Left lung (tissue), 4 donors: ENCODE measurements at regions not wholly inside any gene's neighbourhood (a gene's known extent, or its start where the extent isn't known, plus 50 kb on each side); places are given as distances from the start of the nearest gene placed in this dataset.

Experiments used
- ATAC-seq: fragments of 200-7000 bp; cut with Tn5 transposase; one replicate; pipeline ENCODE4 v1.9.1; 2020; ENCODE audit warnings: moderate library complexity
- DNase-seq, 4 donors: peaks; one replicate each; pipeline ENCODE4 v3.0.0-alpha.2; 2013 to 2020
- H3K27ac ChIP-seq, 2 donors: fragments of 200-600 bp; sonication (generic) in 1 of 2; one replicate each; pipeline versions ENCODE4 v1.5.0 to v1.8.0; 2020 to 2021
- H3K27me3 ChIP-seq, 2 donors: fragments of 200-600 bp; sonication (generic) in 1 of 2; one replicate each; pipeline versions ENCODE4 v1.5.0 to v1.8.0; 2020 to 2021
- H3K36me3 ChIP-seq, 2 donors: fragments of 200-600 bp; sonication (generic) in 1 of 2; one replicate each; pipeline versions ENCODE4 v1.5.0 to v1.8.0; 2020 to 2021
- H3K4me1 ChIP-seq, 2 donors: fragments of 200-600 bp; one replicate each; pipeline ENCODE4 v1.8.0; 2021
- H3K4me3 ChIP-seq, 2 donors: fragments of 200-600 bp; sonication (generic) in 1 of 2; one replicate each; pipeline versions ENCODE4 v1.5.0 to v1.8.0; 2020 to 2021; ENCODE audit warnings: mild to moderate bottlenecking in 1 of 2
- H3K9me3 ChIP-seq, 2 donors: fragments of 200-600 bp; sonication (generic) in 1 of 2; one replicate each; pipeline versions ENCODE4 v1.5.0 to v1.8.0; 2020 to 2021
- intact Hi-C, 2 donors: fragments of 100-400 bp; cut with DNase I; formaldehyde crosslinking; loops; one replicate each; pipeline versions ENCODE4 v1.11.2 to v1.14.2; 2022
- TF ChIP-seq, protein P1 (sequence below), 2 donors: fragments of 200-600 bp; sonication (generic) in 1 of 2; IDR thresholded peaks; one replicate each; pipeline versions ENCODE4 v1.5.0 to v1.8.0; 2021; ENCODE audit warnings: antibody characterized with exemption in 2 of 2
- donor health status: DM: no; HTN: yes; CAD: no.
- donor health status: DM: no; HTN: no; CAD: no.

DNA sequence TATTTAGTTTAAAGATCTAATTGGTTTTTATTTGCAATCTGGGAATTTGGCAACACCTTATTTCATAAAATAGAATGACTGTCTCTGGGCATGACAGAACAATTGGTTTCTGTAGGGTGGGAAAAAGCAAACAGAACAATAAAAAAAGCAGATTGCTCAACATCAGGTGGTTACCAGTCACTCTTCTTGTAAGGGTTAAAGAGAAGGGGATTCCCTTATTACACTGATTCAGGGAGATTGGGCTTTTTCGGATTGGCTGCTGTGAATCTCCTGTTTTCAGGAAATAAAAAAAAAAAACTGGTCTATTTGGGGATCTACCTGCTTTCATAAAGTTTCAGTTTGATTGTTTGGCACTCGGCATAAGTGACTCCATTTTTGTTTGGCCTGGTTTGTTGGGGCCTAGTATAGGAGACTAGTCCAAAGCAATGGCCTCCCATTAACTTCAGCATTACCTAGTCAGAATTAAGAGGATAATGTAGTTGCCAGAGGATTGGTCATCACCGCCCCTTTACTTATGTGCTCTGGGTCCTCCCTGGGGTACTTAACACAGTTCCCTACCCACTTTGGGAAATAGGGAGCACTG is 380.5 kb downstream of the IDS start:
- intact Hi-C loops: no loop called here
- H3K4me1 ChIP-seq: no peaks in the 10 kb centered on the region
- no peaks in the 10 kb centered on the region for H3K36me3 ChIP-seq
- DNase-seq (no peak), ATAC-seq (no peak)
- H3K27me3 ChIP-seq: no peaks in the 10 kb centered on the region
- H3K4me3 ChIP-seq: no peak overlapping the region
- TF ChIP-seq, protein P1, sequence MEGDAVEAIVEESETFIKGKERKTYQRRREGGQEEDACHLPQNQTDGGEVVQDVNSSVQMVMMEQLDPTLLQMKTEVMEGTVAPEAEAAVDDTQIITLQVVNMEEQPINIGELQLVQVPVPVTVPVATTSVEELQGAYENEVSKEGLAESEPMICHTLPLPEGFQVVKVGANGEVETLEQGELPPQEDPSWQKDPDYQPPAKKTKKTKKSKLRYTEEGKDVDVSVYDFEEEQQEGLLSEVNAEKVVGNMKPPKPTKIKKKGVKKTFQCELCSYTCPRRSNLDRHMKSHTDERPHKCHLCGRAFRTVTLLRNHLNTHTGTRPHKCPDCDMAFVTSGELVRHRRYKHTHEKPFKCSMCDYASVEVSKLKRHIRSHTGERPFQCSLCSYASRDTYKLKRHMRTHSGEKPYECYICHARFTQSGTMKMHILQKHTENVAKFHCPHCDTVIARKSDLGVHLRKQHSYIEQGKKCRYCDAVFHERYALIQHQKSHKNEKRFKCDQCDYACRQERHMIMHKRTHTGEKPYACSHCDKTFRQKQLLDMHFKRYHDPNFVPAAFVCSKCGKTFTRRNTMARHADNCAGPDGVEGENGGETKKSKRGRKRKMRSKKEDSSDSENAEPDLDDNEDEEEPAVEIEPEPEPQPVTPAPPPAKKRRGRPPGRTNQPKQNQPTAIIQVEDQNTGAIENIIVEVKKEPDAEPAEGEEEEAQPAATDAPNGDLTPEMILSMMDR (IDR thresholded peaks at IDR 0.05): no peak
- H3K9me3 ChIP-seq: no peaks in the 10 kb centered on the region
- H3K27ac ChIP-seq: no peak overlapping the region

GRCh38 chrX:149121206-149121920 is 383.7 kb downstream of the IDS start:
- no peak overlapping the region for H3K4me3 ChIP-seq
- no peaks in the 10 kb centered on the region for H3K27me3 ChIP-seq
- H3K36me3 ChIP-seq: no peaks in the 10 kb centered on the region
- ATAC-seq (no peak), DNase-seq (no peak)
- H3K9me3 ChIP-seq: no peaks in the 10 kb centered on the region
- no peaks in the 10 kb centered on the region for H3K4me1 ChIP-seq
- TF ChIP-seq, protein P1 (IDR thresholded peaks at IDR 0.05): no peak
- H3K27ac ChIP-seq: no peak overlapping the region
- intact Hi-C loops: no loop called here

DNA sequence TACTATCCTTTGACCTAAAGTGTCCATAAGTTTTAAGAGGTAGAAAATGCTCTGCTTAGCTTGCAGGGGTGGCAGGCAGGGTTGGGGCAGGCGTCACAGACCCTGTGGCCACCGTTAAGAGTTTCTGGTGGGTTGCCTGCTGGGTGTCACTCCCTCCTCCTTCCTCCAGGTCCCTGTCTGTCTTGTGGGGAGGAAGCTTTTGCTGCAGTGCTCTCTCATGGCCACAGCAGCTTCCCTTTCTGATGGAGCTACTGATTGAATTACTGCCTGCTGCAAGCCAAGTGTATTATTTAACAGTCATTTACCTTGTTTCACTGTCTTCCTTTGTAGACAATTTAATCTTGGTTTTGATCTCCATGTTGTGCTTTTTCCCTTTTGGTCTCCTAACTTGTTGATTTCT is 384.6 kb downstream of the IDS start:
- no peak overlapping the region for H3K27ac ChIP-seq
- intact Hi-C loops: no loop called here
- TF ChIP-seq, protein P1 (IDR thresholded peaks at IDR 0.05): no peak
- ATAC-seq (no peak), DNase-seq (no peak)
- H3K36me3 ChIP-seq: no peaks in the 10 kb centered on the region
- no peaks in the 10 kb centered on the region for H3K9me3 ChIP-seq
- H3K4me1 ChIP-seq: no peaks in the 10 kb centered on the region
- no peak overlapping the region for H3K4me3 ChIP-seq
- H3K27me3 ChIP-seq: no peaks in the 10 kb centered on the region

- H3K4me3 ChIP-seq: no peak overlapping the region
- TF ChIP-seq, protein P1 (IDR thresholded peaks at IDR 0.05): no peak
- DNase-seq (no peak), ATAC-seq (no peak)
- no peaks in the 10 kb centered on the region for H3K4me1 ChIP-seq
- H3K27ac ChIP-seq: no peak overlapping the region
- peaks cover 0 to 2% of the 10 kb centered on the region in 2 donors for H3K9me3 ChIP-seq
- intact Hi-C loops: no loop called here
- H3K27me3 ChIP-seq: no peaks in the 10 kb centered on the region
- no peaks in the 10 kb centered on the region for H3K36me3 ChIP-seq
Measured at GRCh38 chrX:149114874-149115273, 390.2 kb downstream of the IDS start.

- Histone ChIP-seq H3K4me3 (no peak overlapping the region), H3K4me1 (no peaks in the 10 kb centered on the region), H3K36me3 (no peaks in the 10 kb centered on the region), H3K27me3 (no peaks in the 10 kb centered on the region), H3K27ac (no peak overlapping the region), H3K9me3 (peaks cover 0 to 2% of the 10 kb centered on the region in 2 donors)
- peak in 1 of 4 donors; percentile 32 for DNase-seq
- TF ChIP-seq, protein P1 (IDR thresholded peaks at IDR 0.05): no peak
- intact Hi-C loops: no loop called here
- ATAC-seq: no peak
Measured at GRCh38 chrX:149114001-149114400, 391.1 kb downstream of the IDS start.
